CD4-positive, alpha-beta T cell (primary cell): ENCODE measurements at regions not wholly inside any gene's neighbourhood (a gene's known extent, or its start where the extent isn't known, plus 50 kb on each side); places are given as distances from the start of the nearest gene placed in this dataset.

Experiments
- ATAC-seq: fragments of 200-7000 bp; cut with Tn5 transposase; one replicate; pipeline ENCODE4 v1.10.0; 2022; ENCODE audit warnings: mild to moderate bottlenecking; ENCODE audit not compliant: poor library complexity
- CTCF ChIA-PET: fragments of 350-600 bp; sonication (Branson Sonifier 250); formaldehyde crosslinking; loops from one replicate; lab custom pipeline; 2021; ENCODE audit warnings: antibody characterized with exemption, inconsistent platforms; lab: Charles Lee
- POLR2A ChIA-PET: fragments of 350-600 bp; sonication (Branson Sonifier 250); formaldehyde crosslinking; loops from one replicate; lab custom pipeline; 2021; ENCODE audit warnings: antibody characterized with exemption, inconsistent platforms; lab: Charles Lee
- DNase-seq, 14 experiments: peaks; one replicate each; pipeline ENCODE4 v3.0.0-alpha.2; 2013 to 2020; ENCODE audit warnings: mixed read lengths in 2 of 14
- H3K27ac ChIP-seq, 2 donors: one replicate each; pipeline versions ENCODE4 v1.5.1 to v1.7.0; 2013; ENCODE audit warnings: low read length in 2 of 2, low read depth in 1 of 2, mild to moderate bottlenecking in 1 of 2
- H3K27me3 ChIP-seq, 2 experiments: 1 replicate in 1 of 2; 2 replicates in 1 of 2; pipeline versions ENCODE4 v1.6.1 to v1.7.0; 2013; ENCODE audit warnings: low read length in 2 of 2, control low read depth in 1 of 2, mild to moderate bottlenecking in 1 of 2, moderate library complexity in 1 of 2; ENCODE audit not compliant: insufficient read depth in 2 of 2, control insufficient read depth in 1 of 2
- H3K36me3 ChIP-seq: one replicate; pipeline ENCODE4 v1.6.1; 2013; ENCODE audit warnings: low read length, control low read depth; ENCODE audit not compliant: insufficient read depth
- H3K4me1 ChIP-seq: one replicate; pipeline ENCODE4 v1.6.1; 2013; ENCODE audit warnings: low read length, control low read depth; ENCODE audit not compliant: insufficient read depth
- H3K4me3 ChIP-seq: one replicate; pipeline ENCODE4 v1.5.1; 2013; ENCODE audit warnings: mild to moderate bottlenecking, low read length, moderate library complexity
- H3K9me3 ChIP-seq, 2 experiments: 1 replicate in 1 of 2; 2 replicates in 1 of 2; pipeline versions ENCODE4 v1.6.1 to v1.7.0; 2013; ENCODE audit warnings: low read length in 2 of 2, mild to moderate bottlenecking in 2 of 2, control low read depth in 1 of 2, moderate library complexity in 1 of 2; ENCODE audit not compliant: control insufficient read depth in 1 of 2, insufficient read depth in 1 of 2
- H3K27ac Mint-ChIP-seq: one replicate; pipeline ENCODE4 v1.8.0; 2020; ENCODE audit warnings: mixed read lengths
- H3K27me3 Mint-ChIP-seq: one replicate; pipeline ENCODE4 v1.8.0; 2021; ENCODE audit warnings: mixed read lengths
- H3K36me3 Mint-ChIP-seq: one replicate; pipeline ENCODE4 v1.8.0; 2021; ENCODE audit warnings: low read depth, mixed read lengths
- H3K4me1 Mint-ChIP-seq: one replicate; pipeline ENCODE4 v1.8.0; 2021; ENCODE audit warnings: low read depth, mixed read lengths
- H3K4me3 Mint-ChIP-seq: one replicate; pipeline ENCODE4 v1.8.0; 2020; ENCODE audit warnings: mild to moderate bottlenecking, mixed read lengths
- H3K9me3 Mint-ChIP-seq: one replicate; pipeline ENCODE4 v1.8.0; 2020; ENCODE audit warnings: mixed read lengths
- intact Hi-C, 2 experiments: fragments of 100-400 bp; cut with DNase I in 1 of 2; cut with micrococcal nuclease in 1 of 2; formaldehyde crosslinking; loops; one replicate each; pipeline versions ENCODE4 v1.15.1 to v1.9.0; 2023 to 2025; cut with DNase I, micrococcal nuclease
- TF ChIP-seq, protein P1 (sequence below): fragments of 200-600 bp; IDR thresholded peaks from one replicate; pipeline ENCODE4 v1.8.0; 2022; ENCODE audit warnings: antibody characterized with exemption, mild to moderate bottlenecking

DNA sequence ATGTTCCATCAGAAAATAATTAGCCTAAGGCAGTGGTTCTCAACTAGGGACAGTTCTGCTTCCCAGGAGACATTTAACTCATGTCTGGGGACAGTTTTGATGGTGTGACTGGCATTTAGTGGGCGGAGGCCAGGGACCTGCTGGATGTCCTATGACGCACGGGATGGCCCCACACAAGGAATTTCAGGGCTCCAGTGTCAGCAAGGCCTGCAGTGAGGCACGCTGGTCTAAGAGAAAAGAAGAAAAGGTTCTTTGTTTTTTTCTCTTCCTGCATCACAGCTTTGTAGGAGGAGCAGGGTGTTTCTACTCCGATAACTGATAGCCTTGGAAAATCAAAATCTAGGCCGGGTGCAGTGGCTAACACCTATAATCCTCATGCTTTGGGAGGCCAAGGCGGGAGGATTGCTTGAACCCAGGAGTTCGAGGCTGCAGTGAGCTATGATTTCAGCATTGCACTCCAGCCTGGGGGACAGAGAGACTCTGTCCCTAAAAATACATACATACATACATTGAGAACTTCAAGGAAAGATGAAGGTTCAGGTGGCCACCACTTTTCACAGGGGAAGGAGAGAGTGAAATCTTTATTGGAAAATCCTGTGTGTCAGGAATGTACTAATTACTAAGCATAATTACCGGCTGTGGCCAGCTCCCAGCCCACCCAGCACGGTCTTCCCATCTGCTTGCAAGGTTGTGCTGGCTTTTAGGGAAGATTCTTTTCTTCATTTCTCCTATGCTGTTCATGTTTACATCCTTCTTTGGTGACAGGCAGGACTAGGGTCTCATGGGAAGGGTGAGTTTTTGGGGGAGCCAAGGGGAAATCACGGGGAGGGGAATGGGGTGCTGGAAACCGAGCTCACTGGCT lies 150.4 kb downstream of the ACTR3B start:
- H3K9me3 ChIP-seq = peaks cover 0 to 7% of the 10 kb centered on the region in 2 experiments
- H3K27me3 Mint-ChIP-seq = no peaks in the 10 kb centered on the region
- intact Hi-C loops = no loop called here
- no peaks in the 10 kb centered on the region for H3K36me3 Mint-ChIP-seq
- H3K4me1 ChIP-seq = no peaks in the 10 kb centered on the region
- no peaks in the 10 kb centered on the region for H3K9me3 Mint-ChIP-seq
- H3K4me3 Mint-ChIP-seq = no peak overlapping the region
- H3K27ac Mint-ChIP-seq = no peak overlapping the region
- no peaks in the 10 kb centered on the region for H3K36me3 ChIP-seq
- H3K27ac ChIP-seq = no peak overlapping the region
- no peak overlapping the region for H3K4me3 ChIP-seq
- ChIA-PET POLR2A (no interaction called here), CTCF (no interaction called here)
- H3K27me3 ChIP-seq = no peaks in the 10 kb centered on the region
- no peaks in the 10 kb centered on the region for H3K4me1 Mint-ChIP-seq
- ATAC-seq (no peak), DNase-seq (no peak)
- TF ChIP-seq, protein P1, sequence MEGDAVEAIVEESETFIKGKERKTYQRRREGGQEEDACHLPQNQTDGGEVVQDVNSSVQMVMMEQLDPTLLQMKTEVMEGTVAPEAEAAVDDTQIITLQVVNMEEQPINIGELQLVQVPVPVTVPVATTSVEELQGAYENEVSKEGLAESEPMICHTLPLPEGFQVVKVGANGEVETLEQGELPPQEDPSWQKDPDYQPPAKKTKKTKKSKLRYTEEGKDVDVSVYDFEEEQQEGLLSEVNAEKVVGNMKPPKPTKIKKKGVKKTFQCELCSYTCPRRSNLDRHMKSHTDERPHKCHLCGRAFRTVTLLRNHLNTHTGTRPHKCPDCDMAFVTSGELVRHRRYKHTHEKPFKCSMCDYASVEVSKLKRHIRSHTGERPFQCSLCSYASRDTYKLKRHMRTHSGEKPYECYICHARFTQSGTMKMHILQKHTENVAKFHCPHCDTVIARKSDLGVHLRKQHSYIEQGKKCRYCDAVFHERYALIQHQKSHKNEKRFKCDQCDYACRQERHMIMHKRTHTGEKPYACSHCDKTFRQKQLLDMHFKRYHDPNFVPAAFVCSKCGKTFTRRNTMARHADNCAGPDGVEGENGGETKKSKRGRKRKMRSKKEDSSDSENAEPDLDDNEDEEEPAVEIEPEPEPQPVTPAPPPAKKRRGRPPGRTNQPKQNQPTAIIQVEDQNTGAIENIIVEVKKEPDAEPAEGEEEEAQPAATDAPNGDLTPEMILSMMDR = no peak

- Histone ChIP-seq H3K36me3 (no peaks in the 10 kb centered on the region), H3K4me1 (no peaks in the 10 kb centered on the region), H3K4me3 (no peak overlapping the region), H3K27me3 (no peaks in the 10 kb centered on the region), H3K9me3 (peaks cover 0 to 7% of the 10 kb centered on the region in 2 experiments), H3K27ac (no peak overlapping the region)
- Mint-ChIP-seq H3K27me3 (no peaks in the 10 kb centered on the region), H3K27ac (no peak overlapping the region), H3K9me3 (no peaks in the 10 kb centered on the region), H3K4me3 (no peak overlapping the region), H3K4me1 (no peaks in the 10 kb centered on the region), H3K36me3 (no peaks in the 10 kb centered on the region)
- ChIA-PET POLR2A (no interaction called here), CTCF (no interaction called here)
- ATAC-seq = no peak
- intact Hi-C loops = no loop called here
- no peak for DNase-seq
- TF ChIP-seq, protein P1 = no peak
These were observed 151.1 kb downstream of the ACTR3B start for GRCh38 chr7:152910545-152911225.

- H3K9me3 ChIP-seq = peaks cover 0 to 7% of the 10 kb centered on the region in 2 experiments
- TF ChIP-seq, protein P1 = no peak
- intact Hi-C loops = no loop called here
- no peak overlapping the region for H3K27ac Mint-ChIP-seq
- H3K36me3 Mint-ChIP-seq = no peaks in the 10 kb centered on the region
- H3K9me3 Mint-ChIP-seq = no peaks in the 10 kb centered on the region
- no peaks in the 10 kb centered on the region for H3K36me3 ChIP-seq
- no peaks in the 10 kb centered on the region for H3K4me1 ChIP-seq
- H3K27me3 Mint-ChIP-seq = no peaks in the 10 kb centered on the region
- no peak overlapping the region for H3K4me3 ChIP-seq
- CTCF ChIA-PET = no interaction called here
- H3K4me1 Mint-ChIP-seq = no peaks in the 10 kb centered on the region
- ATAC-seq (no peak), DNase-seq (no peak)
- POLR2A ChIA-PET = no interaction called here
- H3K4me3 Mint-ChIP-seq = no peak overlapping the region
- H3K27ac ChIP-seq = no peak overlapping the region
- H3K27me3 ChIP-seq = no peaks in the 10 kb centered on the region
These were observed 151.6 kb downstream of the ACTR3B start for GRCh38 chr7:152911226-152911560.
